Parathyroid adenoma (tissue), 2 donors: ENCODE measurements at regions not wholly inside any gene's neighbourhood (a gene's known extent, or its start where the extent isn't known, plus 50 kb on each side); places are given as distances from the start of the nearest gene placed in this dataset.

Experiments used
- H2AFZ ChIP-seq: fragments of 300-600 bp; sonication (generic); one replicate; pipeline ENCODE4 v1.7.0; 2017; ENCODE audit warnings: antibody characterized with exemption, mild to moderate bottlenecking
- H3K27ac ChIP-seq: fragments of 300-600 bp; sonication (generic); one replicate; pipeline ENCODE4 v1.7.0; 2017
- H3K27me3 ChIP-seq: fragments of 300-600 bp; sonication (generic); one replicate; pipeline ENCODE4 v1.7.0; 2017; ENCODE audit warnings: low read length; ENCODE audit not compliant: control insufficient read depth, insufficient read depth
- H3K36me3 ChIP-seq: fragments of 300-600 bp; sonication (generic); one replicate; pipeline ENCODE4 v1.7.0; 2017; ENCODE audit warnings: low read length; ENCODE audit not compliant: control insufficient read depth, insufficient read depth
- H3K4me1 ChIP-seq: fragments of 300-600 bp; sonication (generic); one replicate; pipeline ENCODE4 v1.7.0; 2017; ENCODE audit warnings: control low read depth
- H3K4me2 ChIP-seq: fragments of 300-600 bp; sonication (generic); one replicate; pipeline ENCODE4 v1.7.0; 2017; ENCODE audit warnings: low read length
- H3K4me3 ChIP-seq: fragments of 300-600 bp; sonication (generic); one replicate; pipeline ENCODE4 v1.7.0; 2017; ENCODE audit warnings: low read depth, low read length
- H3K79me2 ChIP-seq: fragments of 300-600 bp; sonication (generic); one replicate; pipeline ENCODE4 v1.7.0; 2017; ENCODE audit warnings: control low read depth
- H3K9ac ChIP-seq: fragments of 300-600 bp; sonication (generic); one replicate; pipeline ENCODE4 v1.7.0; 2017; ENCODE audit warnings: mild to moderate bottlenecking
- H3K9me3 ChIP-seq: fragments of 300-600 bp; sonication (generic); one replicate; pipeline ENCODE4 v1.7.0; 2017; ENCODE audit warnings: low read length; ENCODE audit not compliant: control insufficient read depth
- CTCF ChIP-seq: fragments of 300-600 bp; sonication (generic); IDR thresholded peaks from one replicate; pipeline ENCODE4 v1.7.0; 2017; ENCODE audit warnings: antibody characterized with exemption, mild to moderate bottlenecking
- donor health status: primary hyperparathyroidism.

GRCh38 chr5:174293006-174293405, 247.5 kb downstream of the NSG2 start:
- no peak for TF ChIP-seq CTCF
- Histone ChIP-seq H3K36me3 (no peaks in the 10 kb centered on the region), H3K4me3 (no peak overlapping the region), H3K4me1 (no peaks in the 10 kb centered on the region), H2AFZ (no peak overlapping the region), H3K9me3 (no peaks in the 10 kb centered on the region), H3K27me3 (no peaks in the 10 kb centered on the region), H3K79me2 (no peaks in the 10 kb centered on the region), H3K4me2 (no peak overlapping the region), H3K9ac (no peak overlapping the region), H3K27ac (no peak overlapping the region)

- H3K4me1 ChIP-seq: no peaks in the 10 kb centered on the region
- TF ChIP-seq CTCF: no peak
- no peaks in the 10 kb centered on the region for H3K27me3 ChIP-seq
- no peak overlapping the region for H3K9ac ChIP-seq
- no peak overlapping the region for H3K4me2 ChIP-seq
- H3K79me2 ChIP-seq: no peaks in the 10 kb centered on the region
- H3K27ac ChIP-seq: no peak overlapping the region
- H3K4me3 ChIP-seq: no peak overlapping the region
- H2AFZ ChIP-seq: no peak overlapping the region
- no peaks in the 10 kb centered on the region for H3K36me3 ChIP-seq
- no peaks in the 10 kb centered on the region for H3K9me3 ChIP-seq
These were observed 248.0 kb downstream of the NSG2 start for GRCh38 chr5:174293481-174293880.

- H3K9ac ChIP-seq: no peak overlapping the region
- H2AFZ ChIP-seq: no peak overlapping the region
- no peak overlapping the region for H3K27ac ChIP-seq
- H3K9me3 ChIP-seq: no peaks in the 10 kb centered on the region
- no peak for TF ChIP-seq CTCF
- no peaks in the 10 kb centered on the region for H3K36me3 ChIP-seq
- no peak overlapping the region for H3K4me2 ChIP-seq
- H3K27me3 ChIP-seq: no peaks in the 10 kb centered on the region
- no peaks in the 10 kb centered on the region for H3K4me1 ChIP-seq
- H3K4me3 ChIP-seq: no peak overlapping the region
- no peaks in the 10 kb centered on the region for H3K79me2 ChIP-seq
These were observed 249.6 kb downstream of the NSG2 start for GRCh38 chr5:174294891-174295620.

GRCh38 chr5:174295702-174296436, 250.4 kb downstream of the NSG2 start:
- Histone ChIP-seq H3K4me2 (no peak overlapping the region), H3K9ac (no peak overlapping the region), H3K79me2 (no peaks in the 10 kb centered on the region), H3K9me3 (no peaks in the 10 kb centered on the region), H3K4me1 (no peaks in the 10 kb centered on the region), H2AFZ (no peak overlapping the region), H3K4me3 (no peak overlapping the region), H3K27ac (no peak overlapping the region), H3K36me3 (no peaks in the 10 kb centered on the region), H3K27me3 (no peaks in the 10 kb centered on the region)
- TF ChIP-seq CTCF: no peak
